ENCODE measurements at regions not wholly inside any gene's neighbourhood (a gene's known extent, or its start where the extent isn't known, plus 50 kb on each side); places are given as distances from the start of the nearest gene placed in this dataset.

DNA sequence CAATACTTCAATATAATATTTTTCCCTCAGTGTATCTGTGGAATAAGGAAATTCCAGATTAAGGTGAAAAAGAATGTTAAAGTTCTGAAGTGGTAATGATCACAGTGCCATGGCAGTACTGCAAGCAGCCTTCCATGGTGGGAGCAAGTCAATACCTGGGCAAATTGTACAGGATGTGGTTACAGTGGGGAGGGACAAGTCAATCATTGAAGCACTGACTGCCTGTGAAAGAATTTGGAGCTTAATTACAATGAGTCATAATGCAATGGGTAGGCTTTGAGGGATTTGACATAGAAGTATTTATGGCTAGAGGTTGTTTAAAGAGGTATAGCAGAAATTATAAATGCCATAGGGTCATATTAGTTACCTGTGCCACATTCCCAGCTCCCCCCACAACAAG, 786.5 kb upstream of the ACO1 start:
- H3K27ac ChIP-seq: no peak overlapping the region
- H3K4me3 ChIP-seq: no peak overlapping the region
- H3K9me3 ChIP-seq: no peaks in the 10 kb centered on the region
- DNase-seq (ENCODE audit: low spot score in 2 of 2): no peak
- H3K4me1 ChIP-seq: no peaks in the 10 kb centered on the region
- no peaks in the 10 kb centered on the region for H3K36me3 ChIP-seq
- TF ChIP-seq, protein P1, sequence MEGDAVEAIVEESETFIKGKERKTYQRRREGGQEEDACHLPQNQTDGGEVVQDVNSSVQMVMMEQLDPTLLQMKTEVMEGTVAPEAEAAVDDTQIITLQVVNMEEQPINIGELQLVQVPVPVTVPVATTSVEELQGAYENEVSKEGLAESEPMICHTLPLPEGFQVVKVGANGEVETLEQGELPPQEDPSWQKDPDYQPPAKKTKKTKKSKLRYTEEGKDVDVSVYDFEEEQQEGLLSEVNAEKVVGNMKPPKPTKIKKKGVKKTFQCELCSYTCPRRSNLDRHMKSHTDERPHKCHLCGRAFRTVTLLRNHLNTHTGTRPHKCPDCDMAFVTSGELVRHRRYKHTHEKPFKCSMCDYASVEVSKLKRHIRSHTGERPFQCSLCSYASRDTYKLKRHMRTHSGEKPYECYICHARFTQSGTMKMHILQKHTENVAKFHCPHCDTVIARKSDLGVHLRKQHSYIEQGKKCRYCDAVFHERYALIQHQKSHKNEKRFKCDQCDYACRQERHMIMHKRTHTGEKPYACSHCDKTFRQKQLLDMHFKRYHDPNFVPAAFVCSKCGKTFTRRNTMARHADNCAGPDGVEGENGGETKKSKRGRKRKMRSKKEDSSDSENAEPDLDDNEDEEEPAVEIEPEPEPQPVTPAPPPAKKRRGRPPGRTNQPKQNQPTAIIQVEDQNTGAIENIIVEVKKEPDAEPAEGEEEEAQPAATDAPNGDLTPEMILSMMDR (IDR thresholded peaks at IDR 0.05): no peak
- H3K27me3 ChIP-seq: no peaks in the 10 kb centered on the region
- intact Hi-C loops (cut with DNase I): loop anchor here (10.0 kb wide), 1 partner anchor 53 kb away; no protein-coding TSS in a partner anchor

DNA sequence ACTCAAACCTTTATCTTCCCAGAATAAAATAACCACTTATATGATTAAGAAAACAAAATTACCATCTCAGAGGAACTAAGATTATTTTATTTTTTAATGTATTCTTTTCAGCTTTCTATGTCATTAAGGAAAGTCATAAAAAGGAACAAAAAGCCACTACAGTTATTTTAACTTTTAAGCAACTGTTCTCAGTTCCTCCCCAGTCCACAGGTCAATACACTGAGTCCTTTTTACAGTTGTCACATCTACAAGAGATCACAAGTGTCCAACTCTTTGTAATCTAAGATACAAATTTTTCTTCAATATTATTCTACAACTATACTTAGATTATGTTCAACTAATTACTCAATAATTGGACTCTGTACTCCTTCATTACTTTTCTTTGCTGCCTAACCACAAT, 782.8 kb upstream of the ACO1 start:
- Histone ChIP-seq H3K36me3 (no peaks in the 10 kb centered on the region), H3K27ac (no peak overlapping the region), H3K4me3 (no peak overlapping the region), H3K27me3 (no peaks in the 10 kb centered on the region), H3K9me3 (no peaks in the 10 kb centered on the region), H3K4me1 (no peaks in the 10 kb centered on the region)
- DNase-seq (ENCODE audit: low spot score in 2 of 2): no peak
- TF ChIP-seq, protein P1 (IDR thresholded peaks at IDR 0.05): no peak
- intact Hi-C loops (cut with DNase I): no loop called here

DNA sequence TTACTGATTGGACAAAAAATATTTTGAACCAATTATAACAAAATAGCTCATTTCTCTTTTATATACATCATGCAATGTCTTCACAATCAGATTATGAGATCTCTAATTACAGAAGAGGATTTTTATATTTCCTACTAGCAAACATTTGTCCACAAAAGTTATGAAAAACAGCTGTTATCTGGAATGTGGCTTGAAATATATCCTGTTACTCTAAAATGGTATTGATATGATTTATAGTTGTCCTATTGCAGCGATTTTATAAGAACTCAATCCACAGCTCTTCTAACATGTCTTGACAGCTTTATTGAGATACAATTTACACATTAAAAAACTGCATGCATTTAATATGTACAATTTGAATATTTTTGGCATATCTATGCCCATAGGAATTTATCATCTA, 779.9 kb upstream of the ACO1 start:
- intact Hi-C loops (cut with DNase I): no loop called here
- no peaks in the 10 kb centered on the region for H3K27me3 ChIP-seq
- no peak overlapping the region for H3K4me3 ChIP-seq
- no peak overlapping the region for H3K27ac ChIP-seq
- TF ChIP-seq, protein P1 (IDR thresholded peaks at IDR 0.05): no peak
- DNase-seq (ENCODE audit: low spot score in 2 of 2): no peak
- no peaks in the 10 kb centered on the region for H3K36me3 ChIP-seq
- no peaks in the 10 kb centered on the region for H3K9me3 ChIP-seq
- no peaks in the 10 kb centered on the region for H3K4me1 ChIP-seq

DNA sequence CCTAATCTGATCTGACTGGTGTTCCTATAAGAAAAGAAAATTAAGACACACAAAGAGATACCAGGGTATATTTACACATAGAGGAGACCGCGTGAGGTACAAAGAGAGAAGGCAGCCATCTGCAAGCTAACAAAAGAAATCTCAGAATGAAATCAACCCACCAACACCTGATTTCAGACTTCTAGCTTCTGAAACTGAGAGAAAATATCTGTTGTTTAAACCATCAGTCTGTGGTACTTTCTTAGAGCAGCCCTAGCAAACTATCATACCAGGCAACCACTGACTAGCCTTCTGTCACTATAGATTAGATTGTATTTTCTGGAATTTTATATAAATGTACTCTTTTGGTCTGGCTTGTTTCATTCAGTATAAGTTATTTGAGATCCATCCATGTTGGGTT, 779.3 kb upstream of the ACO1 start:
- no peaks in the 10 kb centered on the region for H3K27me3 ChIP-seq
- H3K4me3 ChIP-seq: no peak overlapping the region
- H3K27ac ChIP-seq: no peak overlapping the region
- TF ChIP-seq, protein P1 (IDR thresholded peaks at IDR 0.05): no peak
- H3K9me3 ChIP-seq: no peaks in the 10 kb centered on the region
- no peaks in the 10 kb centered on the region for H3K36me3 ChIP-seq
- no peaks in the 10 kb centered on the region for H3K4me1 ChIP-seq
- no peak for DNase-seq (ENCODE audit: low spot score in 2 of 2)
- intact Hi-C loops (cut with DNase I): no loop called here

DNA sequence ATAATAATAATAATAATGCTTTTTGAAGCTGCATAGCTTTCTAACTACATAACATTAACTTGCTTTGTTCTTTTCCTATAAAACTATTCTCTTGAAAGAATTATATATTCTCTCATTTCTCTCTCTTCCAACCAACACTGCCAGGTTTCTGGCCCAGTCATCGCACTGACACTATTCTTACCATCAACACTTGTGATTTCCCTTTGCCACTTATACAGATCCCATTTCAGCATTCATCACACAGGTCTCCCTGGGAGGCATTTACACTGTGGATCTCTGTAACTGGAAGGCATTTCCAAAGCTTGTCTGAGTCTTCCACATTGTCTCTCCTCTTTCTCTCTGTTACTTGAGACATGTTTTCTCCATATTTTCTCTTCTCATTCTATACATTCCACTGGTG, 777.8 kb upstream of the ACO1 start:
- DNase-seq (ENCODE audit: low spot score in 2 of 2): no peak
- no peaks in the 10 kb centered on the region for H3K27me3 ChIP-seq
- intact Hi-C loops (cut with DNase I): no loop called here
- no peaks in the 10 kb centered on the region for H3K4me1 ChIP-seq
- TF ChIP-seq, protein P1 (IDR thresholded peaks at IDR 0.05): no peak
- H3K9me3 ChIP-seq: no peaks in the 10 kb centered on the region
- no peaks in the 10 kb centered on the region for H3K36me3 ChIP-seq
- no peak overlapping the region for H3K4me3 ChIP-seq
- no peak overlapping the region for H3K27ac ChIP-seq

DNA sequence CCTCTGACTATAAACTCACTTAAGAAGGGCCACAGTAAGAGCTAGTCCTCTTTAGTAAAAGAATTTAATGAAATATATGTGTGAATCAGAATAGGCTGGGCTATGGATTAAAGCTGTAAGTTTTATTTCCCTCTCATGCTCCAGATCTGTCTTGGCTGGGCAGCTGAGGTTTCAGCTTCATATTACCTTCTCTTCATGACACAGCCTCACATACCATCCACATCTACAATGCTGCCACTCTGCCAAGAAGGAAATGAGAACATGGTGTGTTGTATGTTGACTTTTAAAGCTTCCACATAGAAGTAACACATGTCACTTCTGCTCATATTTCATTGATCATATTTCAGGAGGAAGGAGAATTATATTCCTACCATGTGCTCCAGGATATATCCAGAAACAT, 776.0 kb upstream of the ACO1 start:
- DNase-seq (ENCODE audit: low spot score in 2 of 2): no peak
- no peak overlapping the region for H3K27ac ChIP-seq
- TF ChIP-seq, protein P1 (IDR thresholded peaks at IDR 0.05): no peak
- H3K9me3 ChIP-seq: no peaks in the 10 kb centered on the region
- no peak overlapping the region for H3K4me3 ChIP-seq
- intact Hi-C loops (cut with DNase I): no loop called here
- no peaks in the 10 kb centered on the region for H3K4me1 ChIP-seq
- no peaks in the 10 kb centered on the region for H3K36me3 ChIP-seq
- no peaks in the 10 kb centered on the region for H3K27me3 ChIP-seq

All from ascending aorta (tissue), 2 donors.